GM19324 (cell line): ENCODE measurements at regions not wholly inside any gene's neighbourhood (a gene's known extent, or its start where the extent isn't known, plus 50 kb on each side); places are given as distances from the start of the nearest gene placed in this dataset.
"Not testable (repeated sequence)": the region's sequence is repeated elsewhere in the genome, so short reads cannot be mapped to it uniquely, and the experiment has no call there.

Source experiments
- ATAC-seq: cut with Tn5 transposase; IDR thresholded peaks from one replicate; pipeline ENCODE4 v1.9.1; 2021; ENCODE audit warnings: mild to moderate bottlenecking, moderate library complexity; ENCODE audit not compliant: unreplicated experiment, low FRiP score

GRCh38 chr18:39494211-39494896 is 1928.8 kb upstream of the CELF4 start:
- ATAC-seq: no peak

GRCh38 chr18:39491408-39491807 is 1925.8 kb upstream of the CELF4 start:
- no peak for ATAC-seq

GRCh38 chr18:39489431-39489830 is 1923.8 kb upstream of the CELF4 start:
- no peak for ATAC-seq

GRCh38 chr18:39487932-39488331 is 1922.3 kb upstream of the CELF4 start:
- ATAC-seq: no peak

GRCh38 chr18:39486268-39486667 is 1920.7 kb upstream of the CELF4 start:
- no peak for ATAC-seq

GRCh38 chr18:39485696-39486095 is 1920.1 kb upstream of the CELF4 start:
- ATAC-seq: no peak

GRCh38 chr18:39481281-39481680 is 1915.7 kb upstream of the CELF4 start:
- no peak for ATAC-seq

GRCh38 chr18:39480494-39481195 is 1915.0 kb upstream of the CELF4 start:
- no peak for ATAC-seq

GRCh38 chr18:39464006-39464405 is 1898.4 kb upstream of the CELF4 start:
- ATAC-seq: no peak

GRCh38 chr18:39462436-39462835 is 1896.8 kb upstream of the CELF4 start:
- no peak for ATAC-seq

GRCh38 chr18:39460136-39460535 is 1894.5 kb upstream of the CELF4 start:
- ATAC-seq: no peak

GRCh38 chr18:39455285-39455684 is 1889.7 kb upstream of the CELF4 start:
- no peak for ATAC-seq

GRCh38 chr18:39454866-39455265 is 1889.3 kb upstream of the CELF4 start:
- no peak for ATAC-seq

- ATAC-seq: no peak
Observed at GRCh38 chr18:39453882-39454281, 1888.3 kb upstream of the CELF4 start.

- ATAC-seq: no peak
Observed at GRCh38 chr18:39453356-39453755, 1887.8 kb upstream of the CELF4 start.

GRCh38 chr18:39450958-39451357 is 1885.4 kb upstream of the CELF4 start:
- no peak for ATAC-seq

GRCh38 chr18:39449566-39449965 is 1884.0 kb upstream of the CELF4 start:
- no peak for ATAC-seq

- no peak for ATAC-seq
Observed at GRCh38 chr18:39448942-39449341, 1883.3 kb upstream of the CELF4 start.

GRCh38 chr18:39444957-39445356 is 1879.4 kb upstream of the CELF4 start:
- not testable (repeated sequence) for ATAC-seq

GRCh38 chr18:39441648-39442047 is 1876.0 kb upstream of the CELF4 start:
- ATAC-seq: no peak

GRCh38 chr18:39435996-39436395 is 1870.4 kb upstream of the CELF4 start:
- no peak for ATAC-seq

- ATAC-seq: no peak
Observed at GRCh38 chr18:39435209-39435608, 1869.6 kb upstream of the CELF4 start.
